ENCODE measurements at regions not wholly inside any gene's neighbourhood (a gene's known extent, or its start where the extent isn't known, plus 50 kb on each side); places are given as distances from the start of the nearest gene placed in this dataset.
"Not testable (repeated sequence)": the region's sequence is repeated elsewhere in the genome, so short reads cannot be mapped to it uniquely, and the experiment has no call there.

DNA sequence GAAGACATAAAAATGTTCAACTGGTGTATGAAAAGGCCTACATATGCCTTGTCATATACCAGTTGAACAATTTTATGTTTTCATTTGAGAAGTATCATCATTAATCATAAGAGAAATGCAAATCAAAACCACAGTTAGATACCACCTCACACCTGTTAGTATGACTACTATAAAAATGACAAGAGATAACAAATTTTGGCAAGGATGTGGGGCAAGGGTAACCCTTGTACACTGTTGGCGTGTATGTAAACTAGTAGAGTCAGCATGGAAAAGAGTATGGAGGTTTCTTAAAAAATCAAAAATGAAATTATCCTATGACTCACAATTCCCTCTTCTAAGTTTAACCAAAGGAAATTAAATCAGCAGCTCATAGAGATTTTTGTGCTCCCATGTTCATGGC, 250.4 kb upstream of the ST8SIA4 start:
- no peak for DNase-seq

DNA sequence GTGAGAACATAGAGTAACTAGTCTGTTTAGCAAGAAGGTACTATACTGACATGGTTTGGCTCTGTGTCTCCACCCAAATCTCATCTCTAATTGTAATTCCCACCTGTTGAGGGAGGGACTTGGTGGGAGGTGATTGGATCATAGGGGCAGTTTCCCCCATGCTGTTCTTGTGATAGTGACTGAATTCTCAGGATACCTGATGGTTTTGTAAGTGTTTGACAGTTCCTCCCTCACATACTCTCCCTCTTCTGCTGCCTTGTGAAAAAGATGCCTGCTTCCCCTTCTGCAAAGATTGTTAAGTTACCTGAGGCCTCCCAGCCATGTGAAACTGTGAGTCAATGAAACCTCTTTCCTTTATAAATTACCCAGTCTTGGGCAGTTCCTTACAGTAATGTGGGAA, 240.4 kb upstream of the ST8SIA4 start:
- DNase-seq = no peak

DNA sequence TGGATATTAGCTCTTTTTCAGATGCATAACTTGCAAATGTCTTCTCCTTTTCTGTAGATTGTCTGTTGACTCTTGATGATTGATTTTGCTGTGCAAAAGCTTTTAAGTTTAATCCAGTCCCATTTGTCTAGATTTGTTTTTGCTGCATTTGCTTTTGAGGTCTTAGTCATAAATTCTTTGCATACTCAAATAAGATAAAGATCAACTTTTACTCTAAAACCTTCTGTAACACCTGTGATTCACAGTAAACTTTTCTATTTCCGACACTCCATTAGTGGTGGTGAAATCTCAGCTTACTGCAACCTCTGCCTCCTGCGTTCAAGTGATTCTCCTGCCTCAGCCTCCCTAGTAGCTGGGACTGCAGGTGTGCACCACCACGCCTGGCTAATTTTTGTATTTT, 239.0 kb upstream of the ST8SIA4 start:
- DNase-seq = no peak

DNA sequence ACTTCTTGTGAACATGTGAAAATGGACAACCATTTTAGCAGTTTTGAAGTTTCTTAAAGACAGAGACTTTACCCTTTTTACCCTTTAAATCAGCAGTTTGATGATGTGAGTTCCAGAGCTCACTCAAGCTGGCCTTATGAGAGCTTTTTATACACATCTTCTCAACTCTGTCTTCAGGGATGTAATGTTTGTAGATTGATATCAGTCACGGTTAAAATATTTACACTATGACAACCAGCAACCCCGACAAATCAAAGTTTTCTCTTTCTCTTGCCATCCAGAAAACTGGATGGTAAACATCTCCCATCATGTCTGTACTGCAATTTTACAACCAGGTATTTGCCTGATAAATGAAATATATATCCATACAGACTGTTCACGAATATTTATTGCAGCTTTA, 233.4 kb upstream of the ST8SIA4 start:
- no peak for DNase-seq

DNA sequence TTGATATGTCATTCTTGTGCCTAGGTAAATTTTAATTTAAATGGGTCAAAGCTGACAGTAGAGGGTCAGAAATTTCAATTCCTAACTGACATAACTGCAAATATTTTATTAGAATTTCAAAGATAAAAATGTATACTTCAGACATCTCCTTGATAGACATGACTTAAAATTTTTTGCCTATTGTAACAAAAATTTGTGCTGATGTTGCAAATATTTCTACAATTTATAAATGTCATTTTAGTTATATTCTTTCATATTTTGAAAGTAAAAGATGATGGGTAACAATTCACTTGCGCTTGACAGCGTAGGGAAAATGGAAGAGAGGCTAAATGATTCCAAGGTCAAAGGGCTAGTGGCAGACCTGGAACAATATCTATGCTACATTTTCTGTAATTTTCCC, 220.3 kb upstream of the ST8SIA4 start:
- no peak for DNase-seq

DNA sequence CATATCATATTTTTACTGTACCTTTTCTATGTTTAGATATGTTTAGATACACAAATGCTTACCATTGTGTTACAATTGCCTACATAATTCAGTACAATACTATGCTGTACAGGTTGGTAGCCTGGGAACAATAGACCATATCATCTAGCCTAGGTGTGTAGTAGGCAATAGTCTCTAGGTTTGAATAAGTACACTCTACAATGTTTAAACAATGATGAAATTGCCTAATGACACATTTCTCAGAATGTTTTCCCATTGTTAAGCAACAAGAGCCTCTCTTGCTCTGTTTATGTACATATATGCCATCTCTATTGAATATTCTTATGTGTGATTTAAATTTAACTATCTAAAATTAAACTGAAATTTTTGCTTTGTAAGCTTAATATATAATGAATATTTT, 209.6 kb upstream of the ST8SIA4 start:
- no peak for DNase-seq

DNA sequence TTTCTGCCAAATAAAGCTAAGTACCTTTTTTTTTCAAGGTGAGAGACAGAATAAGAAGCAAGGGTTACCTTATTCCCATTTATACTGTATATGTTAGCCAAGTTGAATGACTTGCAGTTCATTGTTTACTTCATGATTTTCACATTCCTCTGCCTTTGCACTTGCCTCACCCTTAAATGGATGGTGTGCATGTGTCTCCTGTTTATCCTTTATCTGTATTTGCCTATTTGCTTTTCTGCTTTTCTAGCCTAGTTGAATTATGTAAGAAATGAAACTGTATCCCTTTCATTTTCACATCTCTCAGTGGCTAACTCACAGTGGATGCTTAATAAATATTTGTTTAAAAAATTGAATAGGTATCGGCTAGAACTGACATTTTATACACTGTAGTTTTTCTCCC, 200.8 kb upstream of the ST8SIA4 start:
- no peak for DNase-seq

DNA sequence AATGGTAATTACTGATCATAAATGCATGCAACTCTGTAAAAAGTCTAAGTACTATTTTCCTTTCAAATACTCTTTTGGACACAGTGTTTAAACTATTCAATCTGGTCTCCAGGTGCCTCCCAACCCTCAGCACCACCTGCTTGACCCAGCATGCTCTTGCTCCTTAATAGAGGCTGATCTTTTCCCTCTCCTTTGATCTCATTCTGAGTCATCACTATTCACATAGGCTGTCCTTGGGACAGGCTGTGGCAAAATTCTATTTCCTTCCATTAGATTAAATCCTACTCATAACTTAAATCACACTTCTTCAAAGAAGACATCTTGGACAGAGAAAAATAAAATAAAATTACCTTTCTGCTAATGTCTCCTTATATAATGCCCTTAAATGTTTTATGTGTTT, 199.4 kb upstream of the ST8SIA4 start:
- no peak for DNase-seq

DNA sequence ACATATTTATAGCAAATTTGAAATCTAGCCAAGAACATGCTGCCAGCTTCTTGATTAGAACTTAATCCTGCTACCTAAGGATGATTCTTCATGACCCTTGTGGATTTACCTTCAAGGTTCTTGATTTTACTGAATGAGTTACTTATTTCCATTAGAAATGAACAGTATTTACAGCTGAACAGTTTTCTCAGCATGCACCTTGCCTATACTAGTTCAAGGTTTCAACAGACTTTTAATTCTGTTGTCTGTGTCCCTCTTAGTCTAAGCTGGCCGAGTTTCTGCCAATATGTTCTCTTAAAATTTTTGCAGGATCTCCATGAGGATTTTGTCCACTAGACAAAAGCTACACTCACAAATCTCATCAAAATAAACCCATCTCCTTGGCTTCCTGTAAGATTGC, 188.8 kb upstream of the ST8SIA4 start:
- no peak for DNase-seq

DNA sequence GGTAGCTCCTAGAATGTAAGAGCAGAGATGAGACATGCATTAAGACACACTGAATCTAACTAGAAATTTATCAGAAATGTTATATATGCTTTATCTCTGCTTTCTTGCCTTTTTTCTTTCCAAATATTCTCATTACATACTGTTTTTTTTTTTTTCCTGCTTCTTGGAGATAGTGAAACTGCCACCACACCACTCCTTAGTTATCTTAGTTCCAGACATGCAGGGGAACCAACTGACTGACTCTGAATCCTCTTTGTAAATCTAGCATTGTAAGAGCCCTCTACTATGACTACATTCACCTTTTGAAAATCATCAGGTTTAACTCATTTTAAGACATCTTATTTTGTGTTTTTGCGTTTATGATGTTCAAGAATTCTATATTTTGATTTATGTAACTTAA, 181.3 kb upstream of the ST8SIA4 start:
- no peak for DNase-seq

DNA sequence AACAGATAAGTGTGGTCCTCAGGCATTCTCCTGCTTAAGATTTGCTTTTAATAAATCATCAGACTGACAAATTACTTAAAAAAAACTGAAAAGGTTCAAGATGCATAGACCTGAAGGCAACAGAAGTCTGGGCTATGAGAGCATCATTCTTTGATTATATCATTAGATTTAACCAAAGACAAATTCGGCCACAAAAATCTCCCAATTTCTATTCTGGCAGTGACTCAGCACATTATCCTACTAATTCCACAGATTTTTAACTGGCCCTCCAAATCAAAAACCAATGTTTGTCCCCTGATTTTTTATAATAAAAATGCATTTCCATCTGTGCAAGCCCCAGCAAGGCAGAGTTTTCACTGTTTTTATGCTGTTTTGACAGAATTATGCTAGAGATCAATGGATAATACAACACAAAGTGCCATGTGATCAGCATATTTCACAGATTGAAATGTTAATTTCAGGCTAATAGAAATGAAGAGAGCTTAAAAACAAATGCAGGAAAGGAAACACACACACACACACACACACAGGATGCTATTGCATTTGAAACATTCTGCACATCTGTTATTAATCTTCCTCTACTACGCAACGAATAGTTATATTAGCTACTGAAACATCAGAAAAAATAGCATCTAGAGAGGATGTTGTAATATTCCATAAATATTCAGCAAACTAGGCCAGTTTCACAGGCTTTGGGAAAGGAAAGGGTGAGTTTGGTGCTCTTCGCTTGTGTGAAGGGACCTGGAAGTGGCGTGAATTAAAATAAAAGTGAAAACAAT, 177.6 kb upstream of the ST8SIA4 start:
- DNase-seq = no peak

DNA sequence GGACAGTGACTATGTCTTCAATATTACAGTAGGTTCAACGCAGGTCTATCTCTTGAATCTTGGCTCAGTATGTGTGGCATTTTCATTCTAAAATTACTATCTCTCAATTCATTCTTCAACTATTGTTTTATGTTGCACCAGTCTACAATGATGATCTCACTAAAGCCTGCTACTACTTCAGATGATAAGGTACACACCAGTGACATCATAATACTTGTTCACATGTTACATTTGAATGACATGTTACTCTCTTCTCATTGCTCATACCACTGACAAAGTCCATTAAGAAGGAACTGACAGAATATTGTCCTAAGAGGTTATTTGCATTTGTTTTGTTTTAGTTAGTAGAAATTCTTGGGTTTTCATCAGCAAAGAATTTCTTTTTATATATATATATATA, 165.2 kb upstream of the ST8SIA4 start:
- DNase-seq = no peak

DNA sequence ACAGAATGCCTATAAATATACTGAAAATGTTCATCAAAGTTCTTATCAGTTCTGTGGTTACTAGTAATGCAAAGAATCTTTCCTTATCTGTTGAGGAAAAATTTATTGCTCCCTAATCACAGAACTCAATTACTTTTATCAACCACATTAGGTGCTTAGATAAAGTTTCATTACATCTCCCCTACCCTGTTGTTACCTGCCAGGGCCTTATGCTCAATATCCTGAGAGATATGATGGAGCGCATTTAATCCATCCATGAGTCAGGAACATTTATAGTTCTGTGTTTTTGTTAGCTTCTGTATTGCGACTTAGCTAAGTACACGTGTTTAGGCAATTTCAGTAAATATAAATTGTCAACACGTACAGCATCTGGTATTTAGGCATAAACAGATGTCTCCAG, 164.3 kb upstream of the ST8SIA4 start:
- DNase-seq = no peak

DNA sequence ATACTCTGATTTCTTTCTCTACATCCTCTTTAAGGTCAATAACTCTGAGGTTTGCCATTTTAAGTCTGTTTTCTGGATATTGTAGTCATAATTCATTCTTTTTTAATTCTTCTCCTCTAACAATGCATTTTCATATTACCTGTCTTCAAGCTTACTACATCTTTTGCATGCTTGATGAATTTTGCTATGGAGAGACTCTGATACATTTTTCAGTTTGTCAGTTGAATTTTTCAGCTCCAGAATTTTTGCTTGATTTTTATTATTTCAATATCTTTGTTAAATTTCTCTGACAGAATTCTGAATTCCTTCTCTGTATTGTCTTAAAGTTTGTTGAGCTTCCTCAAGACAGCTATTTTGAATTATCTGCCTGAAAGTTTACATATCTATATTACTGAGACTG, 159.8 kb upstream of the ST8SIA4 start:
- no peak for DNase-seq

DNA sequence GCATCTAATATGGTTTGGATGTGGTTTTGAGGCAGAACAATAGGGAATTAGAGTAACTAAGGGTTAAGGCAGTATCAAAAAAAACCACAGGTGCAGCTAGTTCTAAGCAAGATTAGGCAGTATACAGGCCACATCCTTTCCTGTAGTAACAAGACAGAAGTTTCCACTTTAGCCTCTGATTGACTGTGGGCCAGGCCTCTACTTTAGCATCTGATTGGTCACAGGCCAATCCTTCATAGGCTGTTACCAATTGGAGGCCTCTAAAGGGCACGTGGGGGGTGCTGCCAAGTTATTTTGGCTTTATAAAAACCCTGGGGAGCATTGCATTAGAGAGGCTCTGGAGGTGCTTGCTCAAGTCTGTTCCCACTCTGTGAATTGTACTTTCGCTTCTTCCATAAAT, 144.1 kb upstream of the ST8SIA4 start:
- DNase-seq = no peak

DNA sequence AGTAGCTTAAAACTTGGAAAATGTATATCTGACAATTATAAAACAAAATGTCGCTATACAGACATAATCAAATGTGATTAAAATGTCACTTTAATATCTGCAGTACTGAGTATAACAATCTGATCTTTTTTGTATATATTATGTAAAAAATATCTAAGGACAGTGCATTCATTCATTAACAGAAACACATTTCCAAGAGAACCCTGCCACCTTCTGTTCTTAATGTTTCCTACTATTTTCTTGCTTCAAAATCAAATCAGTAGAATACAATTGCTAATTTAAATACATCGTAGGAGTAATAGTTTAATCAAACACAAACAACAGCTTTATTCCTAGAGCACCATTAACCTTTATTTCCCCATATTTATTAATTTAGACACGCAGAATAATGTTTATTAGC, 142.6 kb upstream of the ST8SIA4 start:
- DNase-seq = no peak

DNA sequence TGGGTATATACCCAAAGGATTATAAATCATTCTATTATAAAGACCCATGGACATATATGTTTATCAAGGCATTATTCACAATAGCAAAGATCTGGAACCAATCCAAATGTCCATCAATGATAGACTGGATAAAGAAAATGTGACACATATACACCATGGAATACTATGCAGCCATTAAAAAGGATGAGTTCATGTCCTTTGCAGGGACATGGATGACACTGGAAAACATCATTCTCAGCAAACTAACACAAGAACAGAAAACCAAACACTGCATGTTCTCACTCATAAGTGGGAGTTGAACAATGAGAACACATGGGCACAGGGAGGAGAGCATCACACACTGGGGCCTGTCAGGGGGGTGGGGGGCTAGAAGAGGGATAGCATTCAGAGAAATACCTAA, 136.9 kb upstream of the ST8SIA4 start:
- DNase-seq = not testable (repeated sequence)

DNA sequence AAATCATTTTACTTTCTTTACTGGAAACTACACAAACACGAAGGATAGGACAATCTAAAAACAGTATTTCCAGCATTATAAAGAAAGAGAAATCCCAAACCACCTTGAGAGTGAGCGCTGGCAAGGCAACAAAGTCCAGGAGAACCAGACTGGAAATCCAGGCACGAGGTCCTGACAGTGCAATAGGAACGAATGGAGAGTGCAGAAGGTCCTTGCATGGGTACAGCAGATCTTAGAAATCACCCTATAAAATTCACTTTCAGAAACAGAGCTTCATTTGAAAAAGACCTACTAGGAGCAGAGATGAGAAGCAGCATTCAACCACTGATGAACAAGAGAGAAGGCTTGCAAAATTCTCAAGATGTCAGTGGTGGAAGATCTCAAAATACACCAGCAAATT, 133.7 kb upstream of the ST8SIA4 start:
- no peak for DNase-seq

DNA sequence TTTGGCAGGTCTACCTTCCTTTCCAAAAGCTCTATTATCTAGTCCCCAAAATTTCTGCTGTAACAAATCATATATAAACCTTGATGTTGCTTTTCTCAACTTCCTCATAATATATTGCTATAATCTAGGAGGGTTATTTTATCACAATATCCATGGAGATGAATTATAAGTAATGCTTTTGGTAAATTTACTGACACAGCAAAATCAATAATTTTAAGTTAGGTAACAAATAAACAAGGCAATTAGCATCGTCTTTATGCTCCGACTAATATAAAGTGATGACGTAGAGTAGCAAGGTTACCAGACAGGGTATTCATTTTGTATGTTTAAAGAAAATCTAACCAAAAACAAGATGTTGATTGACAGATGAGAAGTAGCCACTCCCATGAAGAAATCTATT, 132.3 kb upstream of the ST8SIA4 start:
- no peak for DNase-seq

DNA sequence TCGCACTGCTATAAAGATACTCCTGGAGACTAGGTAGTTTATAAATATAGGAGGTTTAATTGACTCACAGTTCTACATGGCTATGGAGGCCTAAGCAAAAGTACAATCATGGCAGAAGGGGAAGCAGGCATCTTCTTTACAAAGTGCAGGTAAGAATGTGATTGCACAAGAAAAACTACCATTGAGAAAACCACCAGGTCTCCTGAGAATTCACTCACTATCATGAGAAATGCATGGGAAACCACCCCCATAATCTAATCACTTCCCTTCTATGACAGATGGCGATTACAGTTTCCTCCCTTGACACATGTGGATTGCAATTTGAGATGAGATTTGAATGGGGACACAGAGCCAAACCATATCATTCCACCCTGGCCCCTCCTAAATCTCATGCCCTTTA, 121.2 kb upstream of the ST8SIA4 start:
- no peak for DNase-seq

DNA sequence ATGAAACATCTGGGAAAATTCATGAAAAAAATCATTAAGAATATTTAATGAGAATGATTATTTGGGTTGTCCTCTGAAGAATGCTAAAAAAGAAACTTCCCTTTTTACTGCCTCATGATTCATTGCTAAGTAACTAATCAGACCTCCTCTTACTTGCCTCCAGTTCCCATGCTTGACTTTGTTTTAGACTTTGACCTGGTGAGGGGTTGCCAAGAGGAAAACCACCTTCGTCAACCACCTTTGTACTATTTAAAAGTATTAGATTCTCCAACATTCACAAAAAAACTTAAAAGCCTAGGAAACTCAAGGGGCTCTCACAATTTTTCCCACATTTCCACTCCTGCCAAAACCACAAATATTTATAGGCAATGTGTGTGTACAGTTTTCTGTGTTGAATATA, 115.2 kb upstream of the ST8SIA4 start:
- DNase-seq = no peak

DNA sequence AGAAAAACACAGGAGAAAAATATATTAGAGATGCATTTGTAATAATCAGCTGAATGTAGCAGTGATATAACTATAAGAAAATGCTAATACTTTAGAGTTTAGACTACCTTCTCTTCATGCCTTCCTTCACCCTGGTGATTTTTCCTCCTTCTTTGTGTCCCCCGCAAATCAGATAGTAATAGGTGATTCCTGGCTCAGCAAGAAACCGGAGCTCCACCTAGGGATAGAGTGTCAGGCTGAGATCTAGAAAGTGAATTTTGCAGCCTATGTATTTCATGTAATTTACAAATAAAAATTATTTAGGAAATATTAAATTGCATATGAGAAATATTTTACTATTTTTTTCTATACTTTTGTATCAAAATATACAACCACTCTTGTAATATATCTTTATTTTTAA, 109.8 kb upstream of the ST8SIA4 start:
- DNase-seq = no peak

DNA sequence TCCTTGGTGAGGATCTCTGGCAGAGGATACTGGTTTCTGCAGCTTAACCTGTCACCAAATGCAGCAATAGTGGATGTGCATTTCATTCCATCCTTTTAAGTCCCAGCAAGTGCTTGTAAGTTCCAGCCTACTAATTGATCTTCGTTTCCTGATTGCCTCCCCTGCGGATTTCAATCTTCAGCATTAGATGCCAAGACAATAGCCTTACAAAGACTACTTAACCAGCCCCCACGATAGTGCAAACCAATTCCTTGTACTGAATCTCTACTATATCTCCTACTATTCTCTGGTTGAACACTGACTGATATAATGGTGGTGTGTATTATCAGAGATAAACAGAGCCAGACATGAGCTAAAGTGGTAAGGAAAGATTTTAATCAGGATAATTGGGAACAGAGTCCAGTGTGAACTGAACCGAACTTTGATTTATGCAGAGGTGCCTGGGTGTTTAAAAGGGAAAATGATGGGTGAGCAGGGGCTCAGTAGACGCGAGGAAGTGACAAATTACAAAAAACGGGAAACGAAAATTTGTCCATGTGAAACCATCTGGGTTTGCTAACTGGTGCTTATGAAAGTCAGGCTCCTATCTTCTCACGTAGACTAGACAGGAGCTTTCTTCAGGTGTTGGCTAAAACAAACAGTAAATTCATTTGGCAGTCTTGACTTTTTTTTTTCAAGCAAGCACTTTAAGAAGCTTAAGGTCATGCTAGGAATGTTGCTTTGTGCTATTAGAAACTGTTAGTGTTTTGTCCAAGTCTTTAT, 106.9 kb upstream of the ST8SIA4 start:
- DNase-seq = no peak

DNA sequence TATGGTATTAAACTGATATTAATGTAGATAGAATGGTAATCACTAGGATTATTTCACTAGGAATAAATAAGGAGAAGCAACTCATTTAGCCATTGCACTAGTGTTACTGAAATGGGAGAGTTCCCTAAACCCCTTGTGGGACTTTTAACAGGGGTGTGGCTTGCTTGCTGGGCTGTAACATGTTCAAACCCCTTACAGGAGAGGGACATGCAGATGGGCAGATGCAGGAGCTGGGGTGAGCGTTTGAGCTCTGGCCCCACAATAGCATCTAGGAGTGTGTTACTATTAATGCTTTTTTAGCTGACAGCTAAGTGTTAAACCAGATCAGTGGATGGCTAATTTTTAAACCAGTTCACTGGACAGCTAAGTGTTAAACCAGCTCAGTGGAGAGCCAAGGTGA, 89.3 kb upstream of the ST8SIA4 start:
- DNase-seq = no peak

DNA sequence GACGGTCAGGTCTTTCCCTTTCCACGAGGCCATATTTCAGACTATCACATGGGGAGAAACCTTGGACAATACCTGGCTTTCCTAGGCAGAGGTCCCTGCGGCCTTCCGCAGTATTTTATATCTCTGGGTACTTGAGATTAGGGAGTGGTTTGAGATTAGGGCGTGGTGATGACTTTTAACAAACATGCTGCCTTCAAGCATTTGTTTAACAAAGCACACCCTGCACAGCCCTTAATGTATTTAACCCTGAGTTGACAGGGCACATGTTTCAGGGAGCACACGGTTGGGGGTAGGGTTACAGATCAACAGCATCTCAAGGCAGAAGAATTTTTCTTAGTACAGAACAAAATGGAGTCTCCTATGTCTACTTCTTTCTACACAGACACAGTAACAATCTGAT, 80.5 kb upstream of the ST8SIA4 start:
- not testable (repeated sequence) for DNase-seq

Data from activated CD4-positive, alpha-beta T cell treated with anti-CD3 and anti-CD28 coated beads, Interleukin-2, amount 50 U/mL, for 16 hours (primary cell).